HG03064 (cell line): ENCODE measurements at regions not wholly inside any gene's neighbourhood (a gene's known extent, or its start where the extent isn't known, plus 50 kb on each side); places are given as distances from the start of the nearest gene placed in this dataset.

ENCODE experiments used
- ATAC-seq: cut with Tn5 transposase; IDR thresholded peaks from one replicate; pipeline ENCODE4 v1.9.1; 2021; ENCODE audit warnings: low read depth; ENCODE audit not compliant: unreplicated experiment

- no peak for ATAC-seq
These were observed 483.2 kb upstream of the GYPC start for GRCh38 chr2:126172631-126173184.

- ATAC-seq = no peak
These were observed 480.7 kb upstream of the GYPC start for GRCh38 chr2:126175222-126175621.

- no peak for ATAC-seq
These were observed 478.5 kb upstream of the GYPC start for GRCh38 chr2:126177479-126177878.

GRCh38 chr2:126187668-126188067 is 468.3 kb upstream of the GYPC start:
- ATAC-seq = no peak

- no peak for ATAC-seq
These were observed 466.4 kb upstream of the GYPC start for GRCh38 chr2:126189527-126189926.

- no peak for ATAC-seq
These were observed 455.4 kb upstream of the GYPC start for GRCh38 chr2:126200538-126200937.

- ATAC-seq = no peak
These were observed 447.7 kb upstream of the GYPC start for GRCh38 chr2:126208266-126208665.

- no peak for ATAC-seq
These were observed 443.2 kb upstream of the GYPC start for GRCh38 chr2:126212735-126213134.

- no peak for ATAC-seq
These were observed 436.9 kb upstream of the GYPC start for GRCh38 chr2:126219081-126219480.

- ATAC-seq = no peak
These were observed 435.6 kb upstream of the GYPC start for GRCh38 chr2:126220331-126220730.

GRCh38 chr2:126221506-126221905 is 434.5 kb upstream of the GYPC start:
- ATAC-seq = no peak

GRCh38 chr2:126222278-126222677 is 433.7 kb upstream of the GYPC start:
- ATAC-seq = no peak

GRCh38 chr2:126224776-126225175 is 431.2 kb upstream of the GYPC start:
- ATAC-seq = no peak

- no peak for ATAC-seq
These were observed 428.7 kb upstream of the GYPC start for GRCh38 chr2:126227250-126227649.

- ATAC-seq = no peak
These were observed 427.4 kb upstream of the GYPC start for GRCh38 chr2:126228531-126228930.

- ATAC-seq = no peak
These were observed 417.7 kb upstream of the GYPC start for GRCh38 chr2:126238251-126238650.

- ATAC-seq = no peak
These were observed 416.5 kb upstream of the GYPC start for GRCh38 chr2:126239320-126239955.

GRCh38 chr2:126241001-126241400 is 415.0 kb upstream of the GYPC start:
- no peak for ATAC-seq

GRCh38 chr2:126241411-126241810 is 414.5 kb upstream of the GYPC start:
- no peak for ATAC-seq

GRCh38 chr2:126244937-126245336 is 411.0 kb upstream of the GYPC start:
- no peak for ATAC-seq

GRCh38 chr2:126253669-126254068 is 402.3 kb upstream of the GYPC start:
- ATAC-seq = no peak

GRCh38 chr2:126264625-126265024 is 391.3 kb upstream of the GYPC start:
- no peak for ATAC-seq

- ATAC-seq = no peak
These were observed 386.0 kb upstream of the GYPC start for GRCh38 chr2:126269911-126270310.
